NCI-H510A (cell line): ENCODE measurements at regions not wholly inside any gene's neighbourhood (a gene's known extent, or its start where the extent isn't known, plus 50 kb on each side); places are given as distances from the start of the nearest gene placed in this dataset.

Experiments
- DNase-seq: peaks from one replicate; lab custom pipeline; 2025; lab: John Stamatoyannopoulos, UW

DNA sequence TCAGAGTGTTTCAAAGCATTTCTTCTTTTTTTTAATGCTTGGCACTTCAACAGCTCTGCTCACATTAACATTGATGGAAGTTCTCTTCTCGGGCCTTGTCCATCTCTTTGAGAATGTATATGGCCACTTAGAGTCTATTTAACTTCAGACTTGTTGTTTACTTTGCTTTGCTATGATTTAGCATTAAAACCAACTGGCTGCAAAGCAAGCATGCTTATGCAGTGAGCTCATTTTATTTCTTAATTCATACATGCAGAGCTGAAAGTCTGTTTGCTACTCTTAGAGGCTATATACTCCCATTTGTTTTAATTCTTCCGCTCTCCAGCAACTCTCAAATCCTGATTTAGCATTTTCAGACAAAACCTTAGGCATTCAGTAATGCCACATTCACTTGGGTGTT is 107.6 kb upstream of the PACRGL start:
- DNase-seq: no peak

DNA sequence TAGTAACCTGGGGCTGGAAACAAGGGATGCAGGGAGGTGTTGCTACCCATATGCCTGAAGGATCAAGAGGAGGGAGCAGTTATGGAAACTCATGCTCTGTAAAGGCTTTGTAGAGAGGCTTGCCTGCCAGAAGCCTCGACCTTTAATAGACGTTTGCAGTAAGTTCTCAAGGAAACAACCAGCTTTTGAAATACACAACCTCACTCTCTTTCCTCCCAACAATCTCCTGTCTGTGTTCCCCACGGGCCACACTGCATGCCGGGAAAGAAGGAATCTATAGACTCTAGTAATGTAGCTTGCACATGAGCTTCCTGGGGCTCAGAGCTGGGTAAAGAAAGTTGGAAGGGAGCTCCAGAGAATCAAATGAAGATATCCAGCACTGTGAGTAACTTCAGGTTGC is 101.6 kb upstream of the PACRGL start:
- DNase-seq: no peak

- no peak for DNase-seq
These were observed 96.5 kb upstream of the PACRGL start for GRCh38 chr4:20603671-20604313.

DNA sequence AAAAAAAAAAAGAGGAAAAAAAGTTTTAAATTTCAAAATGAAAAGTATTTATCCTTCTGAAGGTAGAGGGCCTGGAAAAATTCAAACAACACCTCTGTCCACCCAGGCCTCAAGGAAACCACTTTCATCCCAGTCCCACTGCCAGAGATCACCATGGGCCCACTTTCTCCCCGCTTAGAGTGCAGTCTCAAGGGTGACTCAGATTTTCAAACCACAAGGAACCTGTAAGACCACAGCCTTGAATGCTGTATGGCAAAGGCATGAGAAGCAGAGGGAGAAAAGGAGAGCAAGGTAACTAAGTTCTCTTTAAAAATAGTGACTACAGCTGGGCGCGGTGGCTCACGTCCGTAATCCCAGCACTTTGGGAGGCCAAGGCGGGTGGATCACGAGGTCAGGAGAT is 87.9 kb upstream of the PACRGL start:
- no peak for DNase-seq

- DNase-seq: no peak
These were observed 85.4 kb upstream of the PACRGL start for GRCh38 chr4:20614816-20615215.

- DNase-seq: no peak
These were observed 84.6 kb upstream of the PACRGL start for GRCh38 chr4:20615486-20616260.

DNA sequence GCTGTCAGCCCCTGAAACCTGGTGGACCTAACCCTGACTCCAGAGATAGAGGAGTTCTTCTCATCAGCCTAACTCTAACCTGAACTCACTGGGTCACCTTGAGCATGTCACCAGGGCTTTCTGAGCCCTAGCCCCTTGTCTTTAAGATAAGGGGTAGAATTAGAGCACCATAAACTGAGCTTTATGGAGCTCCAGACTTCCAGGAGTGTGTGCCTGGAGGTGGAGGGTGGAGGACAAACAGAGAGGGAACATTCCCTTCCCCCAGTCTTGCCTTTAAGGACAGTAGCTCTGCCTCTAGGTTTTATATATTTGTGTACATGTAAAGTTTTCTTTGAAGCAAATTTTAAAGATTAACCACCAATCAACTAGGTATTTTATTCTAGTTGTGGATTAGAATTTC is 83.9 kb upstream of the PACRGL start:
- no peak for DNase-seq

DNA sequence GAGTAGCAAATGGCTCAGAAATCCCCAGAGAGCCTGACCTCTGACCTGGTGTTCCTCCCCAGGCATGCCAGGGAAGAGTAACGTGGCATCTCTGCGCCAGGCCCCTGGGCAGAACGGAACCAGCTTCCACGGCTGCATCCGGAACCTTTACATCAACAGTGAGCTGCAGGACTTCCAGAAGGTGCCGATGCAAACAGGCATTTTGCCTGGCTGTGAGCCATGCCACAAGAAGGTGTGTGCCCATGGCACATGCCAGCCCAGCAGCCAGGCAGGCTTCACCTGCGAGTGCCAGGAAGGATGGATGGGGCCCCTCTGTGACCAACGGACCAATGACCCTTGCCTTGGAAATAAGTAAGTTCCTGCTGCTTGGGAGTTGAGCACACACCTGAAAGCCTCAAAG is 83.4 kb upstream of the PACRGL start:
- no peak for DNase-seq

GRCh38 chr4:20617678-20618396 is 82.4 kb upstream of the PACRGL start:
- DNase-seq: no peak

- no peak for DNase-seq
These were observed 81.5 kb upstream of the PACRGL start for GRCh38 chr4:20618731-20619130.

- DNase-seq: no peak
These were observed 78.8 kb upstream of the PACRGL start for GRCh38 chr4:20621476-20621875.

- no peak for DNase-seq
These were observed 77.6 kb upstream of the PACRGL start for GRCh38 chr4:20622701-20623100.

DNA sequence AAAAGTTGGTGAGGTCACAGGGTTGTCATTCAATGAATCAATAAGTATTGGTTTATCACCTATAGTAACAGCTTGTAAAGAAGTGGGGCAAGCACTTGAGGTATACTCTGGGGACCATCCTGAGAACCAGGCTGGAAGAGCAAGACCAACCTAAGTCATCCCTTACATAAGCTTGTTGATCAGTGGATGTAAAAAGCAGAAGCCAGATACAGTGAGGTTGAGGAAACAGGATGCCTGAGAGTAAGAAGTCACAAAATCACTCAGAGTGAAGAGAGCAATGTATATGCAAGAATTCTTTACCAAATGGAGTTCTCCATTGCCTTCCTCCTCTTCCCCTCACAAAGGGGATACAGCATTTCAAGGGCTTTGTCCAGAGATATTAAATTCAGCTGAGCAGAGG is 76.3 kb upstream of the PACRGL start:
- DNase-seq: no peak

- DNase-seq: no peak
These were observed 75.4 kb upstream of the PACRGL start for GRCh38 chr4:20624793-20625374.

- DNase-seq: no peak
These were observed 74.8 kb upstream of the PACRGL start for GRCh38 chr4:20625426-20625825.

DNA sequence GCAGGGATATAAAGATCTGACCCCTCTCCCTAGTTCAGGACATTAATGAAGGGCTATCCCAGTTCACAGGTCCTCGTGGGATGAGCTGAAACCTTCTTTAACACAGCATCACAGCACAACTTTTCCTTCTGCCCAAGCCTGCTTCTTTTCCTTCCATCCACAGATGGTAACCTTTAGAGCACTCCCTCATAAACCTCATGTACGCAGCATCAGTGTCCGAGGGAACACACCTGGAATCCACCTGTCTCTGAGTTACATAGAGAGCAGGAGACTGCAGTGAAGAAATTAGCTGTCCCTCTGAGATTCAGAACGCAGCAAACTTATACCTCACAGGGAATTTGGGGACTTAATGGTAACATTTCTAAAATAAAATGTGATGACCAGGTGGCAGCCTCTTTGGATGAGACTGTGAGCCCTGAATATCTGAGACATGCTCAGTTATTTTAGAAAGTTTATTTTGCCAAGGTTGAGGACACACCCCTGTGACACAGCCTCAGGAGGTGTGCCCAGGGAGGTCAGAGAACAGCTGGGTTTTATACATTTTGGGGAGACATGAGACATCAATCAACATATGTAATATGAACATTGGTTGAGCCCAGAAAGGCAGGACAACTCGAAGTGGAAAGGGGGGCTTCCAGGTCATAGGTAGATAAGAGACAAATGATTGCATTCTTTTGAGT is 73.8 kb upstream of the PACRGL start:
- DNase-seq: no peak

- no peak for DNase-seq
These were observed 72.4 kb upstream of the PACRGL start for GRCh38 chr4:20627866-20628265.

DNA sequence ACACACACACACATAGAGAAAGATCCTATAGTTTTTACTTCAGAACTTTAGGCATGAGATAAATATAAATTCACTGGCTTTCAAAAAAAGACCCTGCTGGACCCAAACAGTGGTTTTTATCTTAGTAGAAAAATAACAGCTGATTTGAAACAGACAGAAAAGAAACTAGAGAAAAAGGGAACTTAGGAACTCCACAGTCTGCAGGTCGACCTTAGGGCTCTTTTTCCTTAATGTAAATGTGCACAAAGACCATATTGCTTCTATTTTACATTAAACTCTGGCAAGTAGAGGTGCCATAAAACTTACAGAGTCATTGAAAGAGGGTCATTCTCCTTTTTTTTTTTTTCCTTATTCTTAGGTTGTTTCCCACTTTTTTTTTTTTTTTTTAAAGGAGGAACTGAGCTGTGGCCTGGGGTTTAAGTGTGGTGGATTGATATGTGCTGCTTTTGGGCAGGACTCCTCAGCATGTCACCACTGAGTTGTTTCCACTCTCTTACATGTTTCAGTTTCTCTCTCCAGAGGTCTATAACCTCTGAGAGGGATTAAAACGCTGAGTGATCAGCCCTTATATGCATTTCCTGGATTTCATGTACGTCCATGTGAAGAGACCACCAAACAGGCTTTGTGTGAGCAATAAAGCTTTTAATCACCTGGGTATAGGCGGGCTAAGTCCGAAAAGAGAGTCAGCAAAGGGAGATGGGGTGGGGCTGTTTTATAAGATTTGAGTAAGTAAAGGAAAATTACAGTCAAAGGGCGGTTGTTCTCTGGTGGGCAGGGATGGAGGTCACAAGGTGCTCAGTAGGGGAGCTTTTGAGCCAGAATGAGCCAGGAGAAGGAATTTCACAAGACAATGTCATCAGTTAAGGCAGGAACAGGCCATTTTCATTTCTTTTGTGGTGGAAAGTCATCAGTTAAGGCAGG is 70.8 kb upstream of the PACRGL start:
- no peak for DNase-seq

- no peak for DNase-seq
These were observed 61.4 kb upstream of the PACRGL start for GRCh38 chr4:20638825-20639224.

DNA sequence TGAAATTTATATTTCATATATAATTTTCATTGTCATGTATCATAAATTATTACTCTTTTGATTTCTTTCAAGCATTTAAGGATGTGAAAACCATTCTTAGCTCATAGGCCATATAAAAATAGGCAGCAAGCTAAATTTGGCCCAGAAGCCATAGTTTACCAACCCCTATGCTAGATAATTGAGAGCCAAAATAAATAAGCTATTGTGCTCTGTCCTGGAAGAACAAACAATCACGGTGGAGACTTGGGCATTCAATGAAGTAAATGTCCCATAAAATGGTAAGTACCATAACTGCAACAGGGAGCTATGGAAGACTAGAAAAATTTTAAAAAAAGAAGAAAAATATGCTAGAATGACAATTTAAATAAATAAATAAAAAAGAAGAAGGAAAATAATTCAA is 60.9 kb upstream of the PACRGL start:
- no peak for DNase-seq

- DNase-seq: no peak
These were observed 59.3 kb upstream of the PACRGL start for GRCh38 chr4:20640989-20641388.
